Liver (tissue), 8 donors: ENCODE measurements at regions not wholly inside any gene's neighbourhood (a gene's known extent, or its start where the extent isn't known, plus 50 kb on each side); places are given as distances from the start of the nearest gene placed in this dataset.

Source experiments
- DNase-seq: peaks from one replicate; pipeline ENCODE4 v3.0.0-alpha.2; 2017; ENCODE audit warnings: low spot score
- H3K27ac ChIP-seq, 2 donors: one replicate each; pipeline ENCODE4 v1.7.0; 2013; ENCODE audit warnings: inconsistent platforms in 2 of 2, low read length in 2 of 2, control low read depth in 1 of 2, low read depth in 1 of 2, mild to moderate bottlenecking in 1 of 2
- H3K27me3 ChIP-seq, 4 donors: one replicate each; pipeline versions ENCODE4 v1.6.1 to v1.7.0; 2013; ENCODE audit warnings: low read length in 3 of 4, inconsistent platforms in 1 of 4, mild to moderate bottlenecking in 1 of 4, moderate library complexity in 1 of 4; ENCODE audit not compliant: control insufficient read depth in 4 of 4, insufficient read depth in 4 of 4
- H3K36me3 ChIP-seq, 4 donors: one replicate each; pipeline versions ENCODE4 v1.6.1 to v1.7.0; 2013; ENCODE audit warnings: low read length in 3 of 4, mild to moderate bottlenecking in 3 of 4, low read depth in 1 of 4, moderate library complexity in 1 of 4; ENCODE audit not compliant: control insufficient read depth in 4 of 4, insufficient read depth in 3 of 4
- H3K4me1 ChIP-seq, 4 donors: one replicate each; pipeline versions ENCODE4 v1.6.1 to v1.7.0; 2013; ENCODE audit warnings: low read length in 3 of 4, mild to moderate bottlenecking in 3 of 4, moderate library complexity in 1 of 4; ENCODE audit not compliant: control insufficient read depth in 4 of 4, insufficient read depth in 4 of 4
- H3K4me3 ChIP-seq, 3 donors: one replicate each; pipeline versions ENCODE4 v1.6.1 to v1.7.0; 2013; ENCODE audit warnings: low read length in 3 of 3, control low read depth in 1 of 3, low read depth in 1 of 3, mild to moderate bottlenecking in 1 of 3
- H3K9ac ChIP-seq, 2 donors: one replicate each; pipeline ENCODE4 v1.7.0; 2013; ENCODE audit warnings: low read length in 2 of 2, mild to moderate bottlenecking in 2 of 2, moderate library complexity in 2 of 2, control low read depth in 1 of 2, low read depth in 1 of 2
- H3K9me3 ChIP-seq, 4 donors: one replicate each; pipeline versions ENCODE4 v1.6.1 to v1.7.0; 2013; ENCODE audit warnings: low read length in 3 of 4; ENCODE audit not compliant: control insufficient read depth in 4 of 4
- ATF3 ChIP-seq: IDR thresholded peaks from 2 replicates; pipeline ENCODE4 v1.6.1; 2016; ENCODE audit warnings: antibody characterized with exemption
- CTCF ChIP-seq: fragments of 150-350 bp; IDR thresholded peaks from 2 replicates; pipeline ENCODE4 v1.5.1; 2017; ENCODE audit warnings: improper control_type of control experiment, low read depth, low read length; ENCODE audit not compliant: missing input control
- EGR1 ChIP-seq, 2 donors: IDR thresholded peaks; 2 replicates each; pipeline ENCODE4 v1.6.1; 2016 to 2018; ENCODE audit warnings: antibody characterized with exemption in 2 of 2, low read depth in 2 of 2
- FOXA1 ChIP-seq: IDR thresholded peaks from 2 replicates; pipeline ENCODE4 v1.6.1; 2016; ENCODE audit warnings: antibody characterized with exemption
- GABPA ChIP-seq, 2 donors: IDR thresholded peaks in 1 of 2; conservative IDR thresholded peaks in 1 of 2; 2 replicates each; pipeline ENCODE4 v1.6.1; 2016; ENCODE audit warnings: antibody characterized with exemption in 2 of 2, mild to moderate bottlenecking in 1 of 2, moderate library complexity in 1 of 2
- HNF4A ChIP-seq, 2 donors: conservative IDR thresholded peaks; 2 replicates each; pipeline ENCODE4 v1.6.1; 2016; ENCODE audit warnings: antibody characterized with exemption in 2 of 2, mild to moderate bottlenecking in 2 of 2
- HNF4G ChIP-seq: IDR thresholded peaks from 2 replicates; pipeline ENCODE4 v1.6.1; 2016; ENCODE audit warnings: antibody characterized with exemption
- JUND ChIP-seq, 2 donors: IDR thresholded peaks; 2 replicates each; pipeline ENCODE4 v1.6.1; 2016; ENCODE audit warnings: antibody characterized with exemption in 2 of 2
- MAX ChIP-seq: IDR thresholded peaks from 2 replicates; pipeline ENCODE4 v1.6.1; 2016; ENCODE audit warnings: antibody characterized with exemption
- NR2F2 ChIP-seq: IDR thresholded peaks from 2 replicates; pipeline ENCODE4 v1.6.1; 2016; ENCODE audit warnings: antibody characterized with exemption
- RAD21 ChIP-seq, 2 donors: IDR thresholded peaks; 2 replicates each; pipeline ENCODE4 v1.6.1; 2016; ENCODE audit warnings: antibody characterized with exemption in 2 of 2, mild to moderate bottlenecking in 2 of 2
- REST ChIP-seq: IDR thresholded peaks from 2 replicates; pipeline ENCODE4 v1.6.1; 2016; ENCODE audit warnings: antibody characterized with exemption, mild to moderate bottlenecking
- RXRA ChIP-seq, 2 donors: IDR thresholded peaks; 2 replicates each; pipeline ENCODE4 v1.6.1; 2017 to 2018; ENCODE audit warnings: antibody characterized with exemption in 2 of 2, mild to moderate bottlenecking in 1 of 2
- SP1 ChIP-seq: IDR thresholded peaks from 2 replicates; pipeline ENCODE4 v1.6.1; 2018; ENCODE audit warnings: antibody characterized with exemption, mild to moderate bottlenecking
- YY1 ChIP-seq: IDR thresholded peaks from 2 replicates; pipeline ENCODE4 v1.6.1; 2016; ENCODE audit warnings: antibody characterized with exemption, mild to moderate bottlenecking
- ZBTB33 ChIP-seq: IDR thresholded peaks from 2 replicates; pipeline ENCODE4 v1.6.1; 2016; ENCODE audit warnings: antibody characterized with exemption
- WGBS: extraction: QIAGEN DNeasy Blood & Tissue Kit; methylation state at CpG from one replicate; pipeline ENCODE4 v1.1.7; 2013; 5-methylcytosine and 5-hydroxymethylcytosine counted together
- donor health status: healthy.
- donor health status: healthy.
- donor health status: healthy.
- donor health status: healthy.
- donor health status: healthy.

GRCh38 chr20:58071298-58071697 is 157.2 kb downstream of the ANKRD60 start:
- Histone ChIP-seq H3K9ac (no peak overlapping the region), H3K36me3 (no peaks in the 10 kb centered on the region), H3K4me1 (no peaks in the 10 kb centered on the region), H3K4me3 (no peak overlapping the region), H3K9me3 (no peaks in the 10 kb centered on the region), H3K27me3 (peaks cover 0 to 4% (median 1%) of the 10 kb centered on the region in 4 donors), H3K27ac (no peak overlapping the region)
- DNase-seq, result no peak
- no peak for TF ChIP-seq RXRA (IDR thresholded peaks at IDR 0.05)
- no peak for TF ChIP-seq HNF4A (conservative IDR thresholded peaks at IDR 0.05)
- TF ChIP-seq FOXA1, result no peak
- no peak for TF ChIP-seq SP1
- TF ChIP-seq YY1, result no peak
- TF ChIP-seq REST, result no peak
- TF ChIP-seq JUND (IDR thresholded peaks at IDR 0.05), result no peak

GRCh38 chr20:58070664-58071196 is 157.7 kb downstream of the ANKRD60 start:
- WGBS, result 78% methylated on average over 11 of the region's 11 CpGs
- Histone ChIP-seq H3K4me3 (no peak overlapping the region), H3K27ac (no peak overlapping the region), H3K36me3 (no peaks in the 10 kb centered on the region), H3K9ac (no peak overlapping the region), H3K9me3 (no peaks in the 10 kb centered on the region), H3K4me1 (no peaks in the 10 kb centered on the region), H3K27me3 (peaks cover 0 to 2% (median 0%) of the 10 kb centered on the region in 4 donors)
- no peak for TF ChIP-seq MAX
- no peak for TF ChIP-seq ATF3
- no peak for TF ChIP-seq EGR1 (IDR thresholded peaks at IDR 0.05; ENCODE audit: low read depth in 2 of 2)
- no peak for TF ChIP-seq NR2F2
- no peak for TF ChIP-seq JUND (IDR thresholded peaks at IDR 0.05)
- no peak for TF ChIP-seq RXRA (IDR thresholded peaks at IDR 0.05)
- no peak for TF ChIP-seq SP1
- TF ChIP-seq RAD21 (IDR thresholded peaks at IDR 0.05), result no peak
- no peak for TF ChIP-seq YY1
- TF ChIP-seq GABPA (IDR thresholded peaks at IDR 0.05 in 1 of 2, conservative IDR thresholded peaks at IDR 0.05 in 1 of 2), result no peak
- no peak for TF ChIP-seq ZBTB33
- no peak for TF ChIP-seq HNF4G
- no peak for TF ChIP-seq FOXA1
- no peak for TF ChIP-seq CTCF
- TF ChIP-seq HNF4A (conservative IDR thresholded peaks at IDR 0.05), result no peak
- no peak for DNase-seq
